Duodenal mucosa (tissue), 2 donors: ENCODE measurements at regions not wholly inside any gene's neighbourhood (a gene's known extent, or its start where the extent isn't known, plus 50 kb on each side); places are given as distances from the start of the nearest gene placed in this dataset.

ENCODE experiments used
- H3K27ac ChIP-seq: one replicate; pipeline ENCODE4 v1.7.0; 2013; ENCODE audit warnings: low read depth, low read length
- H3K27me3 ChIP-seq, 2 donors: one replicate each; pipeline ENCODE4 v1.7.0; 2013; ENCODE audit warnings: low read length in 2 of 2, control low read depth in 1 of 2; ENCODE audit not compliant: insufficient read depth in 2 of 2, control insufficient read depth in 1 of 2
- H3K36me3 ChIP-seq, 2 donors: one replicate each; pipeline ENCODE4 v1.7.0; 2013; ENCODE audit warnings: low read length in 2 of 2, control low read depth in 1 of 2; ENCODE audit not compliant: insufficient read depth in 2 of 2, control insufficient read depth in 1 of 2
- H3K4me1 ChIP-seq, 2 donors: one replicate each; pipeline ENCODE4 v1.7.0; 2013; ENCODE audit warnings: low read length in 2 of 2, control low read depth in 1 of 2; ENCODE audit not compliant: insufficient read depth in 2 of 2, control insufficient read depth in 1 of 2
- H3K4me3 ChIP-seq, 2 donors: one replicate each; pipeline ENCODE4 v1.7.0; 2013; ENCODE audit warnings: low read length in 2 of 2, low read depth in 1 of 2
- H3K9ac ChIP-seq, 2 donors: one replicate each; pipeline ENCODE4 v1.7.0; 2013; ENCODE audit warnings: low read length in 2 of 2, low read depth in 1 of 2
- H3K9me3 ChIP-seq, 2 donors: one replicate each; pipeline ENCODE4 v1.7.0; 2013; ENCODE audit warnings: low read length in 2 of 2, control low read depth in 1 of 2; ENCODE audit not compliant: control insufficient read depth in 1 of 2

GRCh38 chr5:104733063-104733669 is 1170.6 kb upstream of the NUDT12 start:
- H3K27me3 ChIP-seq = no peaks in the 10 kb centered on the region
- H3K4me1 ChIP-seq = no peaks in the 10 kb centered on the region
- H3K4me3 ChIP-seq = no peak overlapping the region
- no peaks in the 10 kb centered on the region for H3K36me3 ChIP-seq
- no peak overlapping the region for H3K9ac ChIP-seq
- H3K9me3 ChIP-seq = no peaks in the 10 kb centered on the region
- no peak overlapping the region for H3K27ac ChIP-seq

- H3K36me3 ChIP-seq = no peaks in the 10 kb centered on the region
- no peak overlapping the region for H3K9ac ChIP-seq
- H3K9me3 ChIP-seq = no peaks in the 10 kb centered on the region
- no peaks in the 10 kb centered on the region for H3K4me1 ChIP-seq
- no peaks in the 10 kb centered on the region for H3K27me3 ChIP-seq
- no peak overlapping the region for H3K27ac ChIP-seq
- no peak overlapping the region for H3K4me3 ChIP-seq
Observed at GRCh38 chr5:104731331-104731730, 1168.7 kb upstream of the NUDT12 start.

GRCh38 chr5:104708027-104708426 is 1145.4 kb upstream of the NUDT12 start:
- Histone ChIP-seq H3K9me3 (peaks cover 7 to 10% of the 10 kb centered on the region in 2 donors), H3K4me3 (no peak overlapping the region), H3K9ac (no peak overlapping the region), H3K27ac (no peak overlapping the region), H3K36me3 (no peaks in the 10 kb centered on the region), H3K4me1 (no peaks in the 10 kb centered on the region), H3K27me3 (no peaks in the 10 kb centered on the region)

GRCh38 chr5:104706600-104706999 is 1144.0 kb upstream of the NUDT12 start:
- no peak overlapping the region for H3K27ac ChIP-seq
- H3K9me3 ChIP-seq = peaks cover 0 to 3% of the 10 kb centered on the region in 2 donors
- H3K27me3 ChIP-seq = no peaks in the 10 kb centered on the region

GRCh38 chr5:104702212-104702611 is 1139.6 kb upstream of the NUDT12 start:
- H3K9me3 ChIP-seq = peaks cover 18% of the 10 kb centered on the region in 2 donors
- H3K4me1 ChIP-seq = no peaks in the 10 kb centered on the region
- H3K4me3 ChIP-seq = no peak overlapping the region
- no peak overlapping the region for H3K9ac ChIP-seq
- H3K27ac ChIP-seq = no peak overlapping the region
- no peaks in the 10 kb centered on the region for H3K36me3 ChIP-seq
- no peaks in the 10 kb centered on the region for H3K27me3 ChIP-seq

More at GRCh38 chr5:104706600-104706999, 1144.0 kb upstream of the NUDT12 start:
- H3K9ac ChIP-seq = no peak overlapping the region
- no peaks in the 10 kb centered on the region for H3K36me3 ChIP-seq
- no peak overlapping the region for H3K4me3 ChIP-seq
- no peaks in the 10 kb centered on the region for H3K4me1 ChIP-seq

GRCh38 chr5:104699438-104699837 is 1136.8 kb upstream of the NUDT12 start:
- no peak overlapping the region for H3K4me3 ChIP-seq
- H3K27ac ChIP-seq = no peak overlapping the region
- no peaks in the 10 kb centered on the region for H3K27me3 ChIP-seq
- H3K9me3 ChIP-seq = peaks cover 18% of the 10 kb centered on the region in 2 donors
- no peak overlapping the region for H3K9ac ChIP-seq
- no peaks in the 10 kb centered on the region for H3K4me1 ChIP-seq
- H3K36me3 ChIP-seq = no peaks in the 10 kb centered on the region

- Histone ChIP-seq H3K9ac (no peak overlapping the region), H3K27ac (no peak overlapping the region), H3K4me1 (no peaks in the 10 kb centered on the region), H3K9me3 (peaks cover 0 to 3% of the 10 kb centered on the region in 2 donors), H3K4me3 (no peak overlapping the region), H3K27me3 (no peaks in the 10 kb centered on the region), H3K36me3 (no peaks in the 10 kb centered on the region)
Observed at GRCh38 chr5:104661256-104661655, 1098.7 kb upstream of the NUDT12 start.

- no peak overlapping the region for H3K9ac ChIP-seq
- no peaks in the 10 kb centered on the region for H3K27me3 ChIP-seq
- no peaks in the 10 kb centered on the region for H3K36me3 ChIP-seq
- H3K27ac ChIP-seq = no peak overlapping the region
- H3K9me3 ChIP-seq = peaks cover 0 to 3% of the 10 kb centered on the region in 2 donors
- no peak overlapping the region for H3K4me3 ChIP-seq
- H3K4me1 ChIP-seq = no peaks in the 10 kb centered on the region
Observed at GRCh38 chr5:104659497-104659896, 1096.9 kb upstream of the NUDT12 start.

- Histone ChIP-seq H3K9me3 (peaks cover 6 to 13% of the 10 kb centered on the region in 2 donors), H3K4me1 (no peaks in the 10 kb centered on the region), H3K27ac (no peak overlapping the region), H3K36me3 (no peaks in the 10 kb centered on the region), H3K4me3 (no peak overlapping the region), H3K9ac (no peak overlapping the region), H3K27me3 (no peaks in the 10 kb centered on the region)
Observed at GRCh38 chr5:104652271-104652861, 1089.8 kb upstream of the NUDT12 start.

- Histone ChIP-seq H3K27ac (no peak overlapping the region), H3K27me3 (no peaks in the 10 kb centered on the region), H3K4me3 (no peak overlapping the region), H3K9me3 (peaks cover 6 to 13% of the 10 kb centered on the region in 2 donors), H3K4me1 (no peaks in the 10 kb centered on the region), H3K9ac (no peak overlapping the region), H3K36me3 (no peaks in the 10 kb centered on the region)
Observed at GRCh38 chr5:104650313-104651055, 1087.9 kb upstream of the NUDT12 start.
